OCI-LY7 (cell line): ENCODE measurements at regions not wholly inside any gene's neighbourhood (a gene's known extent, or its start where the extent isn't known, plus 50 kb on each side); places are given as distances from the start of the nearest gene placed in this dataset.

Experiments used
- EZH2phosphoT487 ChIP-seq: fragments of 200-600 bp; sonication (generic); IDR thresholded peaks from 2 replicates; pipeline ENCODE4 v1.6.1; 2018; ENCODE audit warnings: low read depth, borderline replicate concordance, mild to moderate bottlenecking, mixed run types, antibody characterized with exemption, low read length, moderate library complexity, mixed read lengths
- TF ChIP-seq, protein P1 (sequence below): fragments of 200-600 bp; sonication (generic); conservative IDR thresholded peaks from 2 replicates; pipeline ENCODE4 v1.5.1; 2014; ENCODE audit warnings: mild to moderate bottlenecking, antibody characterized with exemption, low read length, moderate library complexity, mixed read lengths

DNA sequence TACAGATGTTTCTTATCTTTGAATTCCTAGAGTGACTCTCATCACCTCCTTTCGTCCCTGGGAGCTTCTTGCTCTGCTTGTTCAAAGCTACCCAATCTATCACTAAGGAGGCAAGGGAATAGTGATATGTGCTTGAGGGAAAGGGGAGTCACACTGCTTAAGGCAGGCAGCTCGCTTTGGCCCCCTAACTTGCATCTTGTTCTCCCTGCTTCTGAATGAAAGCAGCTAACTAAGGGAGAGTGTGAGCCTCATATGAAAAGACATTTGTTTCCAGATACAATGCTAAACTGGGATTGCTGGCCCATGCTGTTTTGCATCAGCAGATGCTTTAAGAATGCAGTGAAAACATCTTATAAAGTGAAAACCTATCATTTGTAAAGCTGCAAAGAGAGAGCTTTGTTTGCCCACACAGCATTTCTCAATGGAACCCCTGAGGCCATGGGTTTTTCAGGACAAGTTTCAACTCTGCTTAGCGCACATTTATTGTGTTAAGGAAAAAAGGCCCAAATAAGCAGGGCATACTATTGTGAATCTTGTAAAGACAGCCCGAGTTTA, 367.9 kb upstream of the ADAMTSL1 start:
- TF ChIP-seq, protein P1, sequence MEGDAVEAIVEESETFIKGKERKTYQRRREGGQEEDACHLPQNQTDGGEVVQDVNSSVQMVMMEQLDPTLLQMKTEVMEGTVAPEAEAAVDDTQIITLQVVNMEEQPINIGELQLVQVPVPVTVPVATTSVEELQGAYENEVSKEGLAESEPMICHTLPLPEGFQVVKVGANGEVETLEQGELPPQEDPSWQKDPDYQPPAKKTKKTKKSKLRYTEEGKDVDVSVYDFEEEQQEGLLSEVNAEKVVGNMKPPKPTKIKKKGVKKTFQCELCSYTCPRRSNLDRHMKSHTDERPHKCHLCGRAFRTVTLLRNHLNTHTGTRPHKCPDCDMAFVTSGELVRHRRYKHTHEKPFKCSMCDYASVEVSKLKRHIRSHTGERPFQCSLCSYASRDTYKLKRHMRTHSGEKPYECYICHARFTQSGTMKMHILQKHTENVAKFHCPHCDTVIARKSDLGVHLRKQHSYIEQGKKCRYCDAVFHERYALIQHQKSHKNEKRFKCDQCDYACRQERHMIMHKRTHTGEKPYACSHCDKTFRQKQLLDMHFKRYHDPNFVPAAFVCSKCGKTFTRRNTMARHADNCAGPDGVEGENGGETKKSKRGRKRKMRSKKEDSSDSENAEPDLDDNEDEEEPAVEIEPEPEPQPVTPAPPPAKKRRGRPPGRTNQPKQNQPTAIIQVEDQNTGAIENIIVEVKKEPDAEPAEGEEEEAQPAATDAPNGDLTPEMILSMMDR, result no peak
- TF ChIP-seq EZH2phosphoT487, result no peak
